ENCODE measurements at regions not wholly inside any gene's neighbourhood (a gene's known extent, or its start where the extent isn't known, plus 50 kb on each side); places are given as distances from the start of the nearest gene placed in this dataset.

- TF ChIP-seq POLR2AphosphoS5 (IDR thresholded peaks at IDR 0.05; ENCODE audit: low read depth, low read length) (no peak), SIN3A (IDR thresholded peaks at IDR 0.05; ENCODE audit: borderline replicate concordance, insufficient read depth, low read length) (no peak), TAF1 (IDR thresholded peaks at IDR 0.05; ENCODE audit: borderline replicate concordance, insufficient read depth, low read length) (no peak), FOXP2 (optimal IDR thresholded peaks at IDR 0.05; ENCODE audit: borderline replicate concordance, extremely low read depth, extremely low read length, insufficient read depth) (no peak)
- TF ChIP-seq, protein P1, sequence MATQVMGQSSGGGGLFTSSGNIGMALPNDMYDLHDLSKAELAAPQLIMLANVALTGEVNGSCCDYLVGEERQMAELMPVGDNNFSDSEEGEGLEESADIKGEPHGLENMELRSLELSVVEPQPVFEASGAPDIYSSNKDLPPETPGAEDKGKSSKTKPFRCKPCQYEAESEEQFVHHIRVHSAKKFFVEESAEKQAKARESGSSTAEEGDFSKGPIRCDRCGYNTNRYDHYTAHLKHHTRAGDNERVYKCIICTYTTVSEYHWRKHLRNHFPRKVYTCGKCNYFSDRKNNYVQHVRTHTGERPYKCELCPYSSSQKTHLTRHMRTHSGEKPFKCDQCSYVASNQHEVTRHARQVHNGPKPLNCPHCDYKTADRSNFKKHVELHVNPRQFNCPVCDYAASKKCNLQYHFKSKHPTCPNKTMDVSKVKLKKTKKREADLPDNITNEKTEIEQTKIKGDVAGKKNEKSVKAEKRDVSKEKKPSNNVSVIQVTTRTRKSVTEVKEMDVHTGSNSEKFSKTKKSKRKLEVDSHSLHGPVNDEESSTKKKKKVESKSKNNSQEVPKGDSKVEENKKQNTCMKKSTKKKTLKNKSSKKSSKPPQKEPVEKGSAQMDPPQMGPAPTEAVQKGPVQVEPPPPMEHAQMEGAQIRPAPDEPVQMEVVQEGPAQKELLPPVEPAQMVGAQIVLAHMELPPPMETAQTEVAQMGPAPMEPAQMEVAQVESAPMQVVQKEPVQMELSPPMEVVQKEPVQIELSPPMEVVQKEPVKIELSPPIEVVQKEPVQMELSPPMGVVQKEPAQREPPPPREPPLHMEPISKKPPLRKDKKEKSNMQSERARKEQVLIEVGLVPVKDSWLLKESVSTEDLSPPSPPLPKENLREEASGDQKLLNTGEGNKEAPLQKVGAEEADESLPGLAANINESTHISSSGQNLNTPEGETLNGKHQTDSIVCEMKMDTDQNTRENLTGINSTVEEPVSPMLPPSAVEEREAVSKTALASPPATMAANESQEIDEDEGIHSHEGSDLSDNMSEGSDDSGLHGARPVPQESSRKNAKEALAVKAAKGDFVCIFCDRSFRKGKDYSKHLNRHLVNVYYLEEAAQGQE (IDR thresholded peaks at IDR 0.05; ENCODE audit: insufficient read depth in 1 of 2, low read depth in 2 of 2, low read length in 2 of 2) = no peak
These were observed 188.8 kb upstream of the BTBD3 start for GRCh38 chr20:11728937-11729336.

GRCh38 chr20:11729806-11730205 is 187.9 kb upstream of the BTBD3 start:
- TF ChIP-seq POLR2AphosphoS5 (IDR thresholded peaks at IDR 0.05; ENCODE audit: low read depth, low read length) (no peak), FOXP2 (optimal IDR thresholded peaks at IDR 0.05; ENCODE audit: borderline replicate concordance, extremely low read depth, extremely low read length, insufficient read depth) (no peak), TAF1 (IDR thresholded peaks at IDR 0.05; ENCODE audit: borderline replicate concordance, insufficient read depth, low read length) (no peak), SIN3A (IDR thresholded peaks at IDR 0.05; ENCODE audit: borderline replicate concordance, insufficient read depth, low read length) (no peak)
- TF ChIP-seq, protein P1 (IDR thresholded peaks at IDR 0.05; ENCODE audit: insufficient read depth in 1 of 2, low read depth in 2 of 2, low read length in 2 of 2) = no peak

GRCh38 chr20:11734431-11734830 is 183.3 kb upstream of the BTBD3 start:
- TF ChIP-seq FOXP2 (optimal IDR thresholded peaks at IDR 0.05; ENCODE audit: borderline replicate concordance, extremely low read depth, extremely low read length, insufficient read depth) (no peak), SIN3A (IDR thresholded peaks at IDR 0.05; ENCODE audit: borderline replicate concordance, insufficient read depth, low read length) (no peak), POLR2AphosphoS5 (IDR thresholded peaks at IDR 0.05; ENCODE audit: low read depth, low read length) (no peak)

DNA sequence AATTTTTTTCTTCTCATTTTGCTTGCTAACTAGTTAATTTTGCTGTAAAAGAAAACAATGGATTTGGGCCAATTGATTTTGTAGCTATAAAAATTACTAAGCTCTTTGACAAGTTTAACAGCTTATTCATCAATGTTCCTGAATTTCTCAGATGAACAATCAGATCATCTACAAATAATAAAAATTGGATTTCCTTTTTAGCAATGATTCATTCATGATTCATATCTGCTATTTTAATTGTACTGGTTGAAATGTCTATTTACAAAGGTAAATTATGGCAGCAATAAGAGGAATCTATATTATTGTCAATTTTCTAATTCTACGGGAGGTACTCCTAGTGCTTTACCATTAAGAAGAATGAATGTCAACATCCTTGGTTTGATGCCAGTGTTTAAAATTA is 178.8 kb upstream of the BTBD3 start:
- no peak for TF ChIP-seq FOXP2 (optimal IDR thresholded peaks at IDR 0.05; ENCODE audit: borderline replicate concordance, extremely low read depth, extremely low read length, insufficient read depth)
- TF ChIP-seq SIN3A (IDR thresholded peaks at IDR 0.05; ENCODE audit: borderline replicate concordance, insufficient read depth, low read length) = no peak
- TF ChIP-seq, protein P1 (IDR thresholded peaks at IDR 0.05; ENCODE audit: insufficient read depth in 1 of 2, low read depth in 2 of 2, low read length in 2 of 2) = no peak
- no peak for TF ChIP-seq TAF1 (IDR thresholded peaks at IDR 0.05; ENCODE audit: borderline replicate concordance, insufficient read depth, low read length)
- TF ChIP-seq POLR2AphosphoS5 (IDR thresholded peaks at IDR 0.05; ENCODE audit: low read depth, low read length) = no peak

- TF ChIP-seq POLR2AphosphoS5 (IDR thresholded peaks at IDR 0.05; ENCODE audit: low read depth, low read length) (no peak), TAF1 (IDR thresholded peaks at IDR 0.05; ENCODE audit: borderline replicate concordance, insufficient read depth, low read length) (no peak), SIN3A (IDR thresholded peaks at IDR 0.05; ENCODE audit: borderline replicate concordance, insufficient read depth, low read length) (no peak), FOXP2 (optimal IDR thresholded peaks at IDR 0.05; ENCODE audit: borderline replicate concordance, extremely low read depth, extremely low read length, insufficient read depth) (no peak)
- TF ChIP-seq, protein P1 (IDR thresholded peaks at IDR 0.05; ENCODE audit: insufficient read depth in 1 of 2, low read depth in 2 of 2, low read length in 2 of 2) = no peak
These were observed 176.7 kb upstream of the BTBD3 start for GRCh38 chr20:11740975-11741374.
